ENCODE measurements at regions not wholly inside any gene's neighbourhood (a gene's known extent, or its start where the extent isn't known, plus 50 kb on each side); places are given as distances from the start of the nearest gene placed in this dataset.

- no peak for TF ChIP-seq EZH2 (IDR thresholded peaks at IDR 0.05)
- no peak for TF ChIP-seq POLR2AphosphoS5 (IDR thresholded peaks at IDR 0.05; ENCODE audit: borderline replicate concordance, low read depth, low read length)
- TF ChIP-seq FOXP2 (optimal IDR thresholded peaks at IDR 0.05; ENCODE audit: control extremely low read depth, extremely low read length, insufficient read depth) = no peak
Measured at GRCh38 chr12:112684742-112685141, 106.8 kb upstream of the RPH3A start.

Measured in SK-N-MC (cell line).